ENCODE measurements at regions not wholly inside any gene's neighbourhood (a gene's known extent, or its start where the extent isn't known, plus 50 kb on each side); places are given as distances from the start of the nearest gene placed in this dataset.

DNA sequence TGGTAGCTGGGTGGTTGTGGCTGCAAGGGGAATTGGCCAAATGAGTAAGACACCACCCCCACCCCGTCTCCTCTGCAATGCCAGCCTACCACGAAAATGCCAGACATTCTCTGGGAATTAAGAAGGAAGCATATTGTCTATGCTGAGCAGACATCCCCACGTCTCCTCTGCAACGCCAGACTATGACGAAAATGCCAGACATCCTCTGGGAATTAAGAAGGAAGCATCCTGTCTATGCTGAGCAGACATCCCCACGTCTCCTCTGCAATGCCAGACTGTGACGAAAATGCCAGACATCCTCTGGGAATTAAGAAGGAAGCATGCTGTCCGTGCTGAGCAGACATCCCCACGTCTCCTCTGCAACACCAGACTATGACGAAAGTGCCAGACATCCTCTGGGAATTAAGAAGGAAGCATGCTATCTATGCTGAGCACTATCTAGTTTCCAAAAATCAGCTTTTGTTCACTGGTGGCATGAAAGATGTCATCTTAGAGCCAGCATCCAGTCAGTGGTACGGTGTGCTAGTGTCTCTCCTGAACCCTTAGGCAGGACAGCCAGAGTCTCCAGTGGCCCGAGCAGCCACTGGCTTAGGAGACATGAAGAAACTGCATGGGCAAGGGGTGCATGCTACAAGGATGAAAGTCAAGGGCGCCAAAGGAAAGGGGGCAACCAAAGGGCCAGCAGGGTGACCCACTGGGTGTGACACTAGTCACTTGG, 339.8 kb upstream of the FRG1 start:
- TF ChIP-seq, protein P1, sequence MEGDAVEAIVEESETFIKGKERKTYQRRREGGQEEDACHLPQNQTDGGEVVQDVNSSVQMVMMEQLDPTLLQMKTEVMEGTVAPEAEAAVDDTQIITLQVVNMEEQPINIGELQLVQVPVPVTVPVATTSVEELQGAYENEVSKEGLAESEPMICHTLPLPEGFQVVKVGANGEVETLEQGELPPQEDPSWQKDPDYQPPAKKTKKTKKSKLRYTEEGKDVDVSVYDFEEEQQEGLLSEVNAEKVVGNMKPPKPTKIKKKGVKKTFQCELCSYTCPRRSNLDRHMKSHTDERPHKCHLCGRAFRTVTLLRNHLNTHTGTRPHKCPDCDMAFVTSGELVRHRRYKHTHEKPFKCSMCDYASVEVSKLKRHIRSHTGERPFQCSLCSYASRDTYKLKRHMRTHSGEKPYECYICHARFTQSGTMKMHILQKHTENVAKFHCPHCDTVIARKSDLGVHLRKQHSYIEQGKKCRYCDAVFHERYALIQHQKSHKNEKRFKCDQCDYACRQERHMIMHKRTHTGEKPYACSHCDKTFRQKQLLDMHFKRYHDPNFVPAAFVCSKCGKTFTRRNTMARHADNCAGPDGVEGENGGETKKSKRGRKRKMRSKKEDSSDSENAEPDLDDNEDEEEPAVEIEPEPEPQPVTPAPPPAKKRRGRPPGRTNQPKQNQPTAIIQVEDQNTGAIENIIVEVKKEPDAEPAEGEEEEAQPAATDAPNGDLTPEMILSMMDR (IDR thresholded peaks at IDR 0.05), result no peak
- TF ChIP-seq POLR2A (IDR thresholded peaks at IDR 0.05), result no peak
- no peak for TF ChIP-seq POLR2AphosphoS5 (IDR thresholded peaks at IDR 0.05; ENCODE audit: insufficient read depth in 1 of 2, low read depth in 1 of 2)
